WTC11 (cell line): ENCODE measurements at regions not wholly inside any gene's neighbourhood (a gene's known extent, or its start where the extent isn't known, plus 50 kb on each side); places are given as distances from the start of the nearest gene placed in this dataset.

Experiments used
- CREB1 ChIP-seq: sonication (generic); formaldehyde crosslinking; IDR thresholded peaks from 2 replicates; pipeline ENCODE4 v1.8.0; 2023; ENCODE audit warnings: mild to moderate bottlenecking, missing genetic modification reagents
- ELF4 ChIP-seq: sonication (generic); formaldehyde crosslinking; IDR thresholded peaks from 2 replicates; pipeline ENCODE4 v1.8.1; 2022; ENCODE audit warnings: low read depth, mild to moderate bottlenecking, moderate library complexity, missing genetic modification reagents
- FOXJ3 ChIP-seq: sonication (generic); formaldehyde crosslinking; IDR thresholded peaks from 2 replicates; pipeline ENCODE4 v1.9.0; 2021; ENCODE audit warnings: missing genetic modification reagents, mild to moderate bottlenecking, borderline replicate concordance
- MXD4 ChIP-seq: fragments of 250-450 bp; sonication (Bioruptor Pico); IDR thresholded peaks from 2 replicates; pipeline ENCODE4 v1.8.0; 2021; ENCODE audit warnings: mild to moderate bottlenecking, moderate library complexity, borderline replicate concordance
- NR3C1 ChIP-seq: sonication (generic); formaldehyde crosslinking; conservative IDR thresholded peaks from 2 replicates; pipeline ENCODE4 v1.8.1; 2023; ENCODE audit warnings: low read depth, mild to moderate bottlenecking, missing genetic modification reagents
- SP1 ChIP-seq: sonication (generic); formaldehyde crosslinking; conservative IDR thresholded peaks from 2 replicates; pipeline ENCODE4 v1.8.1; 2022; ENCODE audit warnings: missing genetic modification reagents
- ZBTB21 ChIP-seq: sonication (generic); formaldehyde crosslinking; IDR thresholded peaks from 2 replicates; pipeline ENCODE4 v1.8.1; 2023; ENCODE audit warnings: mild to moderate bottlenecking, missing genetic modification reagents, borderline replicate concordance
- ZNF138 ChIP-seq: sonication (generic); formaldehyde crosslinking; conservative IDR thresholded peaks from 2 replicates; pipeline ENCODE4 v1.8.1; 2022; ENCODE audit warnings: mild to moderate bottlenecking, moderate library complexity, missing genetic modification reagents
- TF ChIP-seq, protein P1 (sequence below): sonication (generic); formaldehyde crosslinking; IDR thresholded peaks from 2 replicates; pipeline ENCODE4 v1.8.1; 2022; ENCODE audit warnings: low read depth, missing genetic modification reagents, borderline replicate concordance
- TF ChIP-seq, protein P2 (sequence below): fragments of 200-600 bp; IDR thresholded peaks from 2 replicates; pipeline ENCODE4 v1.8.0; 2022; ENCODE audit warnings: antibody characterized with exemption
- TF ChIP-seq, protein P3 (sequence below): sonication (generic); formaldehyde crosslinking; IDR thresholded peaks from 2 replicates; pipeline ENCODE4 v1.8.1; 2023; ENCODE audit warnings: mild to moderate bottlenecking, missing genetic modification reagents
- TF ChIP-seq, protein P4 (sequence below): sonication (generic); formaldehyde crosslinking; IDR thresholded peaks from 2 replicates; pipeline ENCODE4 v1.8.1; 2023; ENCODE audit warnings: mild to moderate bottlenecking, missing genetic modification reagents, moderate library complexity
- TF ChIP-seq, protein P5 (sequence below): sonication (generic); formaldehyde crosslinking; IDR thresholded peaks from 2 replicates; pipeline ENCODE4 v1.8.0; 2022; ENCODE audit warnings: missing genetic modification reagents

DNA sequence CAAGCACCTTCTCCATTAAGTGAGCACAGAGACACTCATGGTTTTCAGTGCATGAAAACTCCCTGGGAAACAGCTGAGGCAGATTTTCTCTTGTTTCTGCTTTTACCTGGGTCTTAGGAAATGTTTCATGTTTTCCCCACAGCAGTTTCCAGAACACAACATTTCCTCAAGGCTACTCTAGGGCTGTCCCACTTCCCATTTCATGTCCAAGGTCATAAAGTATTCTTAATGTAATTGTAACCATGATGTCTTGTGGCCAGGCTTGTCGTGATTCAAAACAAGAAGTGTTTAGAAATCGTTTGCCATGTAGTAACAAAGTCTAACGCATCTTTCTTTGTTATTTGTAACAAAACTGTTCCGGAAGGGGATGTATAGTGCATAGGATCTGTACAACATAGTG, 83.8 kb upstream of the NRP1 start:
- TF ChIP-seq, protein P1, sequence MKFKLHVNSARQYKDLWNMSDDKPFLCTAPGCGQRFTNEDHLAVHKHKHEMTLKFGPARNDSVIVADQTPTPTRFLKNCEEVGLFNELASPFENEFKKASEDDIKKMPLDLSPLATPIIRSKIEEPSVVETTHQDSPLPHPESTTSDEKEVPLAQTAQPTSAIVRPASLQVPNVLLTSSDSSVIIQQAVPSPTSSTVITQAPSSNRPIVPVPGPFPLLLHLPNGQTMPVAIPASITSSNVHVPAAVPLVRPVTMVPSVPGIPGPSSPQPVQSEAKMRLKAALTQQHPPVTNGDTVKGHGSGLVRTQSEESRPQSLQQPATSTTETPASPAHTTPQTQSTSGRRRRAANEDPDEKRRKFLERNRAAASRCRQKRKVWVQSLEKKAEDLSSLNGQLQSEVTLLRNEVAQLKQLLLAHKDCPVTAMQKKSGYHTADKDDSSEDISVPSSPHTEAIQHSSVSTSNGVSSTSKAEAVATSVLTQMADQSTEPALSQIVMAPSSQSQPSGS (CRISPR knock-in tag), result no peak
- TF ChIP-seq, protein P2, sequence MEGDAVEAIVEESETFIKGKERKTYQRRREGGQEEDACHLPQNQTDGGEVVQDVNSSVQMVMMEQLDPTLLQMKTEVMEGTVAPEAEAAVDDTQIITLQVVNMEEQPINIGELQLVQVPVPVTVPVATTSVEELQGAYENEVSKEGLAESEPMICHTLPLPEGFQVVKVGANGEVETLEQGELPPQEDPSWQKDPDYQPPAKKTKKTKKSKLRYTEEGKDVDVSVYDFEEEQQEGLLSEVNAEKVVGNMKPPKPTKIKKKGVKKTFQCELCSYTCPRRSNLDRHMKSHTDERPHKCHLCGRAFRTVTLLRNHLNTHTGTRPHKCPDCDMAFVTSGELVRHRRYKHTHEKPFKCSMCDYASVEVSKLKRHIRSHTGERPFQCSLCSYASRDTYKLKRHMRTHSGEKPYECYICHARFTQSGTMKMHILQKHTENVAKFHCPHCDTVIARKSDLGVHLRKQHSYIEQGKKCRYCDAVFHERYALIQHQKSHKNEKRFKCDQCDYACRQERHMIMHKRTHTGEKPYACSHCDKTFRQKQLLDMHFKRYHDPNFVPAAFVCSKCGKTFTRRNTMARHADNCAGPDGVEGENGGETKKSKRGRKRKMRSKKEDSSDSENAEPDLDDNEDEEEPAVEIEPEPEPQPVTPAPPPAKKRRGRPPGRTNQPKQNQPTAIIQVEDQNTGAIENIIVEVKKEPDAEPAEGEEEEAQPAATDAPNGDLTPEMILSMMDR, result no peak
- no peak for TF ChIP-seq CREB1 (CRISPR knock-in tag)
- no peak for TF ChIP-seq FOXJ3 (CRISPR knock-in tag)
- TF ChIP-seq, protein P3, sequence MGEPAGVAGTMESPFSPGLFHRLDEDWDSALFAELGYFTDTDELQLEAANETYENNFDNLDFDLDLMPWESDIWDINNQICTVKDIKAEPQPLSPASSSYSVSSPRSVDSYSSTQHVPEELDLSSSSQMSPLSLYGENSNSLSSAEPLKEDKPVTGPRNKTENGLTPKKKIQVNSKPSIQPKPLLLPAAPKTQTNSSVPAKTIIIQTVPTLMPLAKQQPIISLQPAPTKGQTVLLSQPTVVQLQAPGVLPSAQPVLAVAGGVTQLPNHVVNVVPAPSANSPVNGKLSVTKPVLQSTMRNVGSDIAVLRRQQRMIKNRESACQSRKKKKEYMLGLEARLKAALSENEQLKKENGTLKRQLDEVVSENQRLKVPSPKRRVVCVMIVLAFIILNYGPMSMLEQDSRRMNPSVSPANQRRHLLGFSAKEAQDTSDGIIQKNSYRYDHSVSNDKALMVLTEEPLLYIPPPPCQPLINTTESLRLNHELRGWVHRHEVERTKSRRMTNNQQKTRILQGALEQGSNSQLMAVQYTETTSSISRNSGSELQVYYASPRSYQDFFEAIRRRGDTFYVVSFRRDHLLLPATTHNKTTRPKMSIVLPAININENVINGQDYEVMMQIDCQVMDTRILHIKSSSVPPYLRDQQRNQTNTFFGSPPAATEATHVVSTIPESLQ, result no peak
- TF ChIP-seq MXD4 (CRISPR knock-in tag), result no peak
- no peak for TF ChIP-seq ZBTB21 (CRISPR knock-in tag)
- no peak for TF ChIP-seq ZNF138 (CRISPR knock-in tag)
- no peak for TF ChIP-seq ELF4 (CRISPR knock-in tag)
- TF ChIP-seq, protein P4, sequence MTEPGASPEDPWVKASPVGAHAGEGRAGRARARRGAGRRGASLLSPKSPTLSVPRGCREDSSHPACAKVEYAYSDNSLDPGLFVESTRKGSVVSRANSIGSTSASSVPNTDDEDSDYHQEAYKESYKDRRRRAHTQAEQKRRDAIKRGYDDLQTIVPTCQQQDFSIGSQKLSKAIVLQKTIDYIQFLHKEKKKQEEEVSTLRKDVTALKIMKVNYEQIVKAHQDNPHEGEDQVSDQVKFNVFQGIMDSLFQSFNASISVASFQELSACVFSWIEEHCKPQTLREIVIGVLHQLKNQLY, result no peak
- TF ChIP-seq NR3C1 (CRISPR knock-in tag), result no peak
- TF ChIP-seq SP1 (CRISPR knock-in tag), result no peak
- TF ChIP-seq, protein P5, sequence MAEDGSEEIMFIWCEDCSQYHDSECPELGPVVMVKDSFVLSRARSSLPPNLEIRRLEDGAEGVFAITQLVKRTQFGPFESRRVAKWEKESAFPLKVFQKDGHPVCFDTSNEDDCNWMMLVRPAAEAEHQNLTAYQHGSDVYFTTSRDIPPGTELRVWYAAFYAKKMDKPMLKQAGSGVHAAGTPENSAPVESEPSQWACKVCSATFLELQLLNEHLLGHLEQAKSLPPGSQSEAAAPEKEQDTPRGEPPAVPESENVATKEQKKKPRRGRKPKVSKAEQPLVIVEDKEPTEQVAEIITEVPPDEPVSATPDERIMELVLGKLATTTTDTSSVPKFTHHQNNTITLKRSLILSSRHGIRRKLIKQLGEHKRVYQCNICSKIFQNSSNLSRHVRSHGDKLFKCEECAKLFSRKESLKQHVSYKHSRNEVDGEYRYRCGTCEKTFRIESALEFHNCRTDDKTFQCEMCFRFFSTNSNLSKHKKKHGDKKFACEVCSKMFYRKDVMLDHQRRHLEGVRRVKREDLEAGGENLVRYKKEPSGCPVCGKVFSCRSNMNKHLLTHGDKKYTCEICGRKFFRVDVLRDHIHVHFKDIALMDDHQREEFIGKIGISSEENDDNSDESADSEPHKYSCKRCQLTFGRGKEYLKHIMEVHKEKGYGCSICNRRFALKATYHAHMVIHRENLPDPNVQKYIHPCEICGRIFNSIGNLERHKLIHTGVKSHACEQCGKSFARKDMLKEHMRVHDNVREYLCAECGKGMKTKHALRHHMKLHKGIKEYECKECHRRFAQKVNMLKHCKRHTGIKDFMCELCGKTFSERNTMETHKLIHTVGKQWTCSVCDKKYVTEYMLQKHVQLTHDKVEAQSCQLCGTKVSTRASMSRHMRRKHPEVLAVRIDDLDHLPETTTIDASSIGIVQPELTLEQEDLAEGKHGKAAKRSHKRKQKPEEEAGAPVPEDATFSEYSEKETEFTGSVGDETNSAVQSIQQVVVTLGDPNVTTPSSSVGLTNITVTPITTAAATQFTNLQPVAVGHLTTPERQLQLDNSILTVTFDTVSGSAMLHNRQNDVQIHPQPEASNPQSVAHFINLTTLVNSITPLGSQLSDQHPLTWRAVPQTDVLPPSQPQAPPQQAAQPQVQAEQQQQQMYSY (CRISPR knock-in tag), result no peak
